ENCODE measurements at regions not wholly inside any gene's neighbourhood (a gene's known extent, or its start where the extent isn't known, plus 50 kb on each side); places are given as distances from the start of the nearest gene placed in this dataset.
"Not testable (repeated sequence)": the region's sequence is repeated elsewhere in the genome, so short reads cannot be mapped to it uniquely, and the experiment has no call there.

GRCh38 chr17:70569128-70569527 is 399.8 kb downstream of the KCNJ2 start:
- no peak for DNase-seq

- DNase-seq, result no peak
Measured at GRCh38 chr17:70577456-70577855, 408.1 kb downstream of the KCNJ2 start.

GRCh38 chr17:70581459-70581858 is 412.1 kb downstream of the KCNJ2 start:
- DNase-seq, result no peak

- no peak for DNase-seq
Measured at GRCh38 chr17:70582777-70583176, 413.4 kb downstream of the KCNJ2 start.

GRCh38 chr17:70584255-70584654 is 414.9 kb downstream of the KCNJ2 start:
- DNase-seq, result no peak

- no peak for DNase-seq
Measured at GRCh38 chr17:70588003-70588402, 418.7 kb downstream of the KCNJ2 start.

- DNase-seq, result no peak
Measured at GRCh38 chr17:70597774-70598173, 428.4 kb downstream of the KCNJ2 start.

GRCh38 chr17:70599198-70599597 is 429.9 kb downstream of the KCNJ2 start:
- no peak for DNase-seq

GRCh38 chr17:70599945-70600344 is 430.6 kb downstream of the KCNJ2 start:
- not testable (repeated sequence) for DNase-seq

- no peak for DNase-seq
Measured at GRCh38 chr17:70603226-70603625, 433.9 kb downstream of the KCNJ2 start.

- no peak for DNase-seq
Measured at GRCh38 chr17:70604854-70605253, 435.5 kb downstream of the KCNJ2 start.

GRCh38 chr17:70606086-70606485 is 436.8 kb downstream of the KCNJ2 start:
- no peak for DNase-seq

GRCh38 chr17:70608193-70608592 is 438.9 kb downstream of the KCNJ2 start:
- DNase-seq, result no peak

- DNase-seq, result no peak
Measured at GRCh38 chr17:70608957-70609356, 439.6 kb downstream of the KCNJ2 start.

GRCh38 chr17:70609566-70609965 is 440.2 kb downstream of the KCNJ2 start:
- DNase-seq, result peak in 50 of 56 donors; percentile 7 to 93 (median 66)

GRCh38 chr17:70610161-70610560 is 440.8 kb downstream of the KCNJ2 start:
- no peak for DNase-seq

- DNase-seq, result no peak
Measured at GRCh38 chr17:70613681-70614080, 444.3 kb downstream of the KCNJ2 start.

GRCh38 chr17:70615831-70616230 is 446.5 kb downstream of the KCNJ2 start:
- no peak for DNase-seq

- DNase-seq, result no peak
Measured at GRCh38 chr17:70618641-70619040, 449.3 kb downstream of the KCNJ2 start.

GRCh38 chr17:70621566-70621965 is 452.2 kb downstream of the KCNJ2 start:
- DNase-seq, result peak in 36 of 56 donors; percentile 2 to 68 (median 19)

GRCh38 chr17:70622368-70623260 is 453.3 kb downstream of the KCNJ2 start:
- peak in 53 of 56 donors; percentile 3 to 89 (median 53) for DNase-seq

- no peak for DNase-seq
Measured at GRCh38 chr17:70624211-70624610, 454.9 kb downstream of the KCNJ2 start.

- peak in 3 of 56 donors; percentile 5 to 33 (median 6) for DNase-seq
Measured at GRCh38 chr17:70629902-70630301, 460.6 kb downstream of the KCNJ2 start.
